Retinal pigment epithelial cell (primary cell): ENCODE measurements at regions not wholly inside any gene's neighbourhood (a gene's known extent, or its start where the extent isn't known, plus 50 kb on each side); places are given as distances from the start of the nearest gene placed in this dataset.

Source experiments
- DNase-seq: peaks from one replicate; pipeline ENCODE4 v3.0.0-alpha.2; 2010; ENCODE audit warnings: low read depth
- H3K4me3 ChIP-seq: 2 replicates; pipeline ENCODE4 v1.5.1; 2011; ENCODE audit warnings: mild to moderate bottlenecking, low read length, control low read depth, moderate library complexity
- CTCF ChIP-seq: conservative IDR thresholded peaks from 2 replicates; pipeline ENCODE4 v1.5.1; 2011; ENCODE audit warnings: low read depth, low read length, control low read depth, inconsistent platforms

GRCh38 chr6:120992257-120992656, 342.0 kb downstream of the TBC1D32 start:
- no peak overlapping the region for H3K4me3 ChIP-seq
- no peak for DNase-seq
- no peak for TF ChIP-seq CTCF

GRCh38 chr6:120990866-120991265, 343.4 kb downstream of the TBC1D32 start:
- DNase-seq = no peak
- TF ChIP-seq CTCF = no peak
- H3K4me3 ChIP-seq = no peak overlapping the region

GRCh38 chr6:120981835-120982234, 352.4 kb downstream of the TBC1D32 start:
- DNase-seq = no peak
- TF ChIP-seq CTCF = no peak
- H3K4me3 ChIP-seq = no peak overlapping the region

- no peak overlapping the region for H3K4me3 ChIP-seq
- no peak for TF ChIP-seq CTCF
- no peak for DNase-seq
These were observed 368.0 kb downstream of the TBC1D32 start for GRCh38 chr6:120966321-120966720.

GRCh38 chr6:120965814-120966213, 368.5 kb downstream of the TBC1D32 start:
- no peak for TF ChIP-seq CTCF
- DNase-seq = no peak
- no peak overlapping the region for H3K4me3 ChIP-seq

GRCh38 chr6:120960761-120961160, 373.5 kb downstream of the TBC1D32 start:
- TF ChIP-seq CTCF = no peak
- no peak overlapping the region for H3K4me3 ChIP-seq
- no peak for DNase-seq

GRCh38 chr6:120954111-120954510, 380.2 kb downstream of the TBC1D32 start:
- no peak for TF ChIP-seq CTCF
- no peak overlapping the region for H3K4me3 ChIP-seq
- peak; percentile 65 for DNase-seq
